ENCODE measurements at regions not wholly inside any gene's neighbourhood (a gene's known extent, or its start where the extent isn't known, plus 50 kb on each side); places are given as distances from the start of the nearest gene placed in this dataset.

GRCh38 chr10:88120075-88120474, 256.6 kb downstream of the PTEN start:
- Mint-ChIP-seq H3K36me3 (no peaks in the 10 kb centered on the region), H3K9me3 (no peaks in the 10 kb centered on the region)
- TF ChIP-seq EZH2phosphoT487 (IDR thresholded peaks at IDR 0.05) = no peak
- TF ChIP-seq, protein P1, sequence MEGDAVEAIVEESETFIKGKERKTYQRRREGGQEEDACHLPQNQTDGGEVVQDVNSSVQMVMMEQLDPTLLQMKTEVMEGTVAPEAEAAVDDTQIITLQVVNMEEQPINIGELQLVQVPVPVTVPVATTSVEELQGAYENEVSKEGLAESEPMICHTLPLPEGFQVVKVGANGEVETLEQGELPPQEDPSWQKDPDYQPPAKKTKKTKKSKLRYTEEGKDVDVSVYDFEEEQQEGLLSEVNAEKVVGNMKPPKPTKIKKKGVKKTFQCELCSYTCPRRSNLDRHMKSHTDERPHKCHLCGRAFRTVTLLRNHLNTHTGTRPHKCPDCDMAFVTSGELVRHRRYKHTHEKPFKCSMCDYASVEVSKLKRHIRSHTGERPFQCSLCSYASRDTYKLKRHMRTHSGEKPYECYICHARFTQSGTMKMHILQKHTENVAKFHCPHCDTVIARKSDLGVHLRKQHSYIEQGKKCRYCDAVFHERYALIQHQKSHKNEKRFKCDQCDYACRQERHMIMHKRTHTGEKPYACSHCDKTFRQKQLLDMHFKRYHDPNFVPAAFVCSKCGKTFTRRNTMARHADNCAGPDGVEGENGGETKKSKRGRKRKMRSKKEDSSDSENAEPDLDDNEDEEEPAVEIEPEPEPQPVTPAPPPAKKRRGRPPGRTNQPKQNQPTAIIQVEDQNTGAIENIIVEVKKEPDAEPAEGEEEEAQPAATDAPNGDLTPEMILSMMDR (IDR thresholded peaks at IDR 0.05) = no peak
- TF ChIP-seq EZH2 (IDR thresholded peaks at IDR 0.05) = no peak

GRCh38 chr10:88120599-88121333, 257.3 kb downstream of the PTEN start:
- H3K27ac Mint-ChIP-seq = no peak overlapping the region
- no peaks in the 10 kb centered on the region for H3K79me2 ChIP-seq (ENCODE audit: low read depth)
- DNase-seq (ENCODE audit: low spot score) = no peak
- no peak overlapping the region for H3K4me2 ChIP-seq
- H3K9me3 ChIP-seq (ENCODE audit: low read depth) = no peaks in the 10 kb centered on the region
- H3K27me3 Mint-ChIP-seq (ENCODE audit: insufficient read depth, low read depth) = no peaks in the 10 kb centered on the region
- H3F3A ChIP-seq (ENCODE audit: low read depth) = no peaks in the 10 kb centered on the region
- H3K36me3 ChIP-seq = no peaks in the 10 kb centered on the region
- H3K4me1 Mint-ChIP-seq = no peaks in the 10 kb centered on the region
- H3K27ac ChIP-seq = no peak overlapping the region
- TF ChIP-seq EZH2 (IDR thresholded peaks at IDR 0.05) = no peak
- no peaks in the 10 kb centered on the region for H3K4me1 ChIP-seq
- no peak overlapping the region for H3K4me3 ChIP-seq
- H3K36me3 Mint-ChIP-seq = no peaks in the 10 kb centered on the region
- H3K27me3 ChIP-seq = no peaks in the 10 kb centered on the region
- H4K20me1 ChIP-seq (ENCODE audit: low read depth) = no peaks in the 10 kb centered on the region
- H2AFZ ChIP-seq (replicated peaks) = no peak overlapping the region
- H3K9ac ChIP-seq = no peak overlapping the region
- H3K9me3 Mint-ChIP-seq = no peaks in the 10 kb centered on the region
- no peak overlapping the region for H3K4me3 Mint-ChIP-seq

More at GRCh38 chr10:88120075-88120474, 256.6 kb downstream of the PTEN start:
- Histone ChIP-seq H3K36me3 (no peaks in the 10 kb centered on the region), H3K4me3 (no peak overlapping the region), H3K4me2 (no peak overlapping the region), H2AFZ (replicated peaks) (no peak overlapping the region), H3K9me3 (ENCODE audit: low read depth) (no peaks in the 10 kb centered on the region), H4K20me1 (ENCODE audit: low read depth) (no peaks in the 10 kb centered on the region), H3K27me3 (no peaks in the 10 kb centered on the region), H3K79me2 (ENCODE audit: low read depth) (no peaks in the 10 kb centered on the region), H3F3A (ENCODE audit: low read depth) (no peaks in the 10 kb centered on the region), H3K9ac (no peak overlapping the region), H3K27ac (no peak overlapping the region), H3K4me1 (no peaks in the 10 kb centered on the region)
- no peak overlapping the region for H3K4me3 Mint-ChIP-seq
- no peaks in the 10 kb centered on the region for H3K4me1 Mint-ChIP-seq
- no peak overlapping the region for H3K27ac Mint-ChIP-seq
- DNase-seq (ENCODE audit: low spot score) = no peak
- no peaks in the 10 kb centered on the region for H3K27me3 Mint-ChIP-seq (ENCODE audit: insufficient read depth, low read depth)

DNA sequence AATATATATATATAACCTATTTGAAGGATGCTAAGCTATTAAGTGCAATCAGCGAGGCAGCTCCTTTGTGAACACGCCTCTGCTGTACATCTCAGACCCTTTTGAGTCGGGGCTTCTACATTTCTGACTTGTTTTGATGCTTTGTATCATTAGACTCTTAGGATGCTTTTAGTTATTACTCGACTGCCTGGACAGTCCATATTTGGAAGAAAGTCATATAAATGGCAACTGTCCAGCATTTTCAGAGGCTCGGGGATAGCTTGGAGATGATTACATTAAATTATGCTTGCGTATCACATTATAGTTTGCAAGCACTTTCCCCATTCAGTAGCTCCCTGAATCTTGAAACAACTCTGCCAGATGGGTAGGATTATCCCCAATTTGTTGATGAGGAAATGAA, 257.9 kb downstream of the PTEN start:
- no peaks in the 10 kb centered on the region for H3K36me3 ChIP-seq
- H3K4me1 ChIP-seq = no peaks in the 10 kb centered on the region
- no peaks in the 10 kb centered on the region for H3K9me3 ChIP-seq (ENCODE audit: low read depth)
- no peaks in the 10 kb centered on the region for H3K27me3 ChIP-seq
- H3K27ac Mint-ChIP-seq = no peak overlapping the region
- TF ChIP-seq EZH2phosphoT487 (IDR thresholded peaks at IDR 0.05) (no peak), EZH2 (IDR thresholded peaks at IDR 0.05) (no peak)
- TF ChIP-seq, protein P1 (IDR thresholded peaks at IDR 0.05) = no peak
- no peak for DNase-seq (ENCODE audit: low spot score)
- no peaks in the 10 kb centered on the region for H3K9me3 Mint-ChIP-seq
- H3K4me3 Mint-ChIP-seq = no peak overlapping the region
- H3K9ac ChIP-seq = no peak overlapping the region
- H3K36me3 Mint-ChIP-seq = no peaks in the 10 kb centered on the region
- no peaks in the 10 kb centered on the region for H3K27me3 Mint-ChIP-seq (ENCODE audit: insufficient read depth, low read depth)
- H3F3A ChIP-seq (ENCODE audit: low read depth) = no peaks in the 10 kb centered on the region
- no peaks in the 10 kb centered on the region for H3K4me1 Mint-ChIP-seq
- no peak overlapping the region for H3K4me3 ChIP-seq
- no peak overlapping the region for H2AFZ ChIP-seq (replicated peaks)
- no peaks in the 10 kb centered on the region for H4K20me1 ChIP-seq (ENCODE audit: low read depth)
- no peak overlapping the region for H3K27ac ChIP-seq
- no peak overlapping the region for H3K4me2 ChIP-seq
- H3K79me2 ChIP-seq (ENCODE audit: low read depth) = no peaks in the 10 kb centered on the region

DNA sequence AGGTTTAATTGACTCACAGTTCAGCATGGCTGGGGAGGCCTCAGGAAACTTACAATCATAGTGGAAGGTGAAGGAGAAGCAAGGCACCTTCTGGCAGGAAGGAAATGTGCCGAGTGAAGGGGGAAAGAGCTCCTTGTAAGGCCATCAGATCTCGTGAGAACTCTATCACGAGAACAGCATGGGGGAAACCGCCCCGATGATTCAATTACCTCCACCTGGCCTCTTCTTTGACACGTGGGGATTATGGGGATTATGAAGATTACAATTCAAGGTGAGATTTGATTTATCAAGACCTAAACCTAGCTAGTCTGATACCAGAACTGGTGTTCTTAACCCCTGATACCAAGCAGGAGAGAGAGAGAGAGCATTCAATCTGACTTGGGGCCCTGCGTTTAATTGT, 258.7 kb downstream of the PTEN start:
- no peak overlapping the region for H2AFZ ChIP-seq (replicated peaks)
- H3K9me3 ChIP-seq (ENCODE audit: low read depth) = no peaks in the 10 kb centered on the region
- Mint-ChIP-seq H3K27me3 (ENCODE audit: insufficient read depth, low read depth) (no peaks in the 10 kb centered on the region), H3K9me3 (no peaks in the 10 kb centered on the region), H3K4me3 (no peak overlapping the region), H3K36me3 (no peaks in the 10 kb centered on the region), H3K4me1 (no peaks in the 10 kb centered on the region), H3K27ac (no peak overlapping the region)
- no peak for TF ChIP-seq EZH2 (IDR thresholded peaks at IDR 0.05)
- H3K4me3 ChIP-seq = no peak overlapping the region
- no peaks in the 10 kb centered on the region for H3K4me1 ChIP-seq
- H3K4me2 ChIP-seq = no peak overlapping the region
- H3K36me3 ChIP-seq = no peaks in the 10 kb centered on the region
- H4K20me1 ChIP-seq (ENCODE audit: low read depth) = no peaks in the 10 kb centered on the region
- no peak for DNase-seq (ENCODE audit: low spot score)
- no peaks in the 10 kb centered on the region for H3K79me2 ChIP-seq (ENCODE audit: low read depth)
- no peaks in the 10 kb centered on the region for H3F3A ChIP-seq (ENCODE audit: low read depth)
- no peaks in the 10 kb centered on the region for H3K27me3 ChIP-seq
- H3K9ac ChIP-seq = no peak overlapping the region
- H3K27ac ChIP-seq = no peak overlapping the region

All from neural progenitor cell (in vitro differentiated cells).